ENCODE measurements at regions not wholly inside any gene's neighbourhood (a gene's known extent, or its start where the extent isn't known, plus 50 kb on each side); places are given as distances from the start of the nearest gene placed in this dataset.

DNA sequence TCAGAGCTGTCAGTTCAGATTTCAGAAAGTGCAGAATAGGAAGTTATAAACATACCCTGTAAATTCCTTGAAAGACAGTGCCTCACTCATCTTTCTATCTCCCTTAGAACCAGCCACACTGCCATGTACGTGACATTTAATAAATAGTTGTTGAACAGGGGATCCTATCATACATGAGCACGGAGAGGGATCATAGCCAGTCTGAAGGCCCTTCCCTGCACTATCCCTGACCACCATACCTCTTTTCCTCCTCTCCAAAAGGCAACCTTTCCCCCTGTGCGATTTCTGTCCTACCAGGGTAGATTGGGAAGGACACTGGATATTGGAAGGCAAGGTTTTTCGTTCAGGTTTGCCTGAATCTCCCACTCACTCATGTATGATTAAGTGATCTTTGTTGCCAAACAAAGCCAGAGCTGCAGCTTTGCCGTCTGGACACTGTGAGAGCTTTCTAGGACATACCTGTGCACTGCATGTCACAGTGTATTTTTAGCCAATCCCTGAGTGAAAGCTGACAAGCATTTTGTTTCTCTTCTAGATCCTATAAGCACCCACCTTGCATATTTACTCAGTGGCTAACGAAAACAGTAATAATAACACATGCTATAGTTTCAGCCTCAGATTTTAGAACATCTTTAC is 986.5 kb upstream of the WWC1 start:
- no peak for DNase-seq (ENCODE audit: low read depth in 4 of 4, low spot score in 1 of 4)

DNA sequence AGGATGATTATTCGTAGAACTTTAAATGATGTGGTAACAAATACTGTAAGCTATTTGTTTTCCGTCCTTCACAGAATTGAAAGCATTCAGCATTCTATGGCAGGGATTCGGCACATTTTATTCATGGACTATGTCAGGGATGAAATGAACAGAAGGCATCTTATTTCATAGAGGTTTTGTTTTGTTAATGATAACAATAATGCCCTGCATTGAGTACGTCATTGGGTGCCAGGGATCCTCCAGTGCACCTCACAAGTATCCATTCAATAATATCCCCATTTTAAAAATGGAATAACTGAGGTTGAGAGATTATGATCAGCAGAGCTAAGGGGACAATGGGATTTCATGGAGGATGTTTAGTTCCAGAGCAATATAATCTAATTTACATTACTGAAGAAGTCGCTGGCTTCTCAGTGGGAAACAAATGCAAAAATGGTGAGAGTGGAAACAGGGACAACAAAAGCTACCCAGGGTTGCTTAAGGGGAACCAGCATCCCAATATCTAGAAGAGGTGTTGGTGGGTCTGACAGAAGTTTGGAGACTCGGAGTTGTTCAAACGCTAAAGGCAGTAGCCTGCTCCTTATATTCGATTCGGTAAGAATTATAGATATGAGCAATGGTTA is 985.7 kb upstream of the WWC1 start:
- DNase-seq (ENCODE audit: low read depth in 4 of 4, low spot score in 1 of 4) = no peak

DNA sequence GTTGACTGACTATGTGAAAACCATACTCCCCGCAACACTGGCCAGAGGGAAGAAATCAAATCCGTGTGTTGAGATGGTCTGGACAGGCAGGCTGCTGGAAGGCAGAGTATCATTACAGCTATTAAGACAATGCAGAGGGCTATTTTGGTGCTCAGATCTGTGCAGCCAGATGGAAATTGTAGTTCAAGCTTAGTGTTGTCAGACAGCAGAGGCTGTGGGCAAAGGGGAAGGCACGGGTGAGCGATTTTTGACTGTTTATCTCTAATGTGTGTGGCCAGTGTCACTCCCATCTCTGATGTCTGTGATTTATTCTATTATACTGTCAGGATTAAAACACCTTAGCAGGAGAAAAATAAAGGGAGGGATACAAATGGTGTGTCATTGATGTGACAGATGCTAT is 984.4 kb upstream of the WWC1 start:
- no peak for DNase-seq (ENCODE audit: low read depth in 4 of 4, low spot score in 1 of 4)

DNA sequence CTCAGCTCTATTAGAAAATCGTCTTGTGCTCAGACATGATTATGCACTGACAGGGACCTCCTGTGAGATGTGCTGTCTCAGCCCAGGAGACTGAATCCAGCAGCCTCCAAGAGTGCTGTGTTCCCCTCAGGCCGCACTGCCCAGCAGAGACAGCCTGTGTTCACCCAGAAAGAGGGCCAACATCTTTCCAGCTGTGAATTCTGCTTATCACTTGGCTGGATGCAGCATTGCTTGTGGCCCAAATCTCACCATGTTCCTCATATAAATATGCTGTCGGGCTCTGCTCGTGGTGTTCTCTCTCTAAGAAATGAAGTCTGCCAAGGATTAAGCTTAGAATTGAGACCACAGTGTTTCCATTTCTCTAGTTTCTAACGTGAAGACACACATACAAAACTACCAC is 983.0 kb upstream of the WWC1 start:
- no peak for DNase-seq (ENCODE audit: low read depth in 4 of 4, low spot score in 1 of 4)

DNA sequence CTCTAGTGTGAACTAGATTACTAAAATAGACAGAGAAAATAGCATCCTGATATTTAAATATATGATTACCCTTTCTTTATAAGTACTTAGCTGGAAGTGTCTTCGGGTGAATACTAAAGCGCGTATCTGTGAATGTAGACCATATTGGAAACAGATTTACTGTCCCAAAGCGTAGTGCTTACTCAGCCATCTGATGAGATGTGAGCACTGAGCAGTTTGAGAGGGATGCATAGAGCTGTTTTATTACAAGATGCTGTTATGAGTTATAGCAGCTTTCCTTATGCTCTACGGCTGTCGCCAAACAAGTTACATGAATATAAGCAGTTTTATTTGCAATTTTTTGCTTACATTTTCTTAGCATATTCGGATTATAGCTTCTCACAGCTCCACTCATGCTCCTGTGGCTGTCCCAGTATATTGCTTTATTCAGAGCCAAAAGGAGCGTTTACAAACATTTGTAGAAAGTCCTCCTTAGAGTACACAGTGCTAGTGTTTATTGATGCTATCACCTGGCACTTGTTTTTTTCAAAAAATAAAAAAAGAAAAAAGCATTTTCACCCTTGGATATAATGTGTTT is 981.4 kb upstream of the WWC1 start:
- DNase-seq (ENCODE audit: low read depth in 4 of 4, low spot score in 1 of 4) = no peak

DNA sequence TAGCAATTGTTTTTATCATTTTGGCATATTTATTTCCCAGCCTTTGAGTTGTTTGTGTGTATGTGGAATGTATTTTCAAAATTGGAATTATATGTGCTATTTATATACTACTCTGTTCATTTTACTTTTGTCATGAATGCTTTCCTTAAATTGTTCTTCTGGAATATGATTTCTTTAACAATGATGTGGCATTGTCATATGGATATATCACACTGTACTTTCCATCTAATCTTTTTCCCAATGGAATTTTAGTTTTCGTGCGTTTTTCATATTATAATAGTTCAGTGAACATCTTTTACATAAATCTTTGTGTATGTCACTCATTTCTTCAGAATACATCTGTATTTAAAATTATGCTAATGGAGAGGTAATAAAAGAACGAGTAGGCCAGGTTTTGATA is 980.1 kb upstream of the WWC1 start:
- no peak for DNase-seq (ENCODE audit: low read depth in 4 of 4, low spot score in 1 of 4)

DNA sequence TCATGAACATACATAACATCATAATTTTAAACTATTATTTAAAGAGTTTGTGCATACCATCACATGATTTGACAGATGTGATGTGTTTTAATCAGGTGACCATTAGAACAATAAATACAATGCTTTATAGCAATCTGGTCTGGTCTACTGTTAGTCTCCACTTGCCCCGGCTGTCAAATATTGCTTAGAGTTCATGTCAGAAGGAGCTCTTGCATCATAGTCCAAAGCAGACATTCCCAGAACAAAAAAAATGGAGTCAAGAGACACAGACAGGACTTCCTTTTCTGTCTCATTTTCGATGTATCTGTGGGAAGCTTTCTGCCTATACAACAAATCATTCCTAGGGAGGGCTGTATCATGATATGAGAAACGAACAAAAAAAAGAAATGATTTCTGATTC is 979.2 kb upstream of the WWC1 start:
- DNase-seq (ENCODE audit: low read depth in 4 of 4, low spot score in 1 of 4) = no peak

DNA sequence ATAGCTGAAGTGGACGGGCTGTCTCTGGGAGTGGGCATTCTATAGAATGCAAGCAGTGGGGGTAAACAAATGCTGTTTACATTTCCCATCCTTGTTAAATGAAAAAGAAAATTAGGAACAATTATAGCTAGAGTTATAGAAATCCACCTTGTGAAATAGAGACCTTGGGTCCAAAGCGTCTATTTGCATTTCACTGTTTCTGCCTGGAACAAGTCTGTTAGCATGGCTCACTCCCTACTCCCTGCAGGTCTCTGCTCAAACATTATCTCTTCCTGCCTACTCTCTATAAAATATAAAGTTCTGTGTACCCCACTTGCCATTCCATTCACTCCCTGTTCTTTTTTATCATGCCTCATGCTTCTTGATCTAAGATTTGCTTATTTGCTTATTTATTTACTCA is 975.7 kb upstream of the WWC1 start:
- no peak for DNase-seq (ENCODE audit: low read depth in 4 of 4, low spot score in 1 of 4)

DNA sequence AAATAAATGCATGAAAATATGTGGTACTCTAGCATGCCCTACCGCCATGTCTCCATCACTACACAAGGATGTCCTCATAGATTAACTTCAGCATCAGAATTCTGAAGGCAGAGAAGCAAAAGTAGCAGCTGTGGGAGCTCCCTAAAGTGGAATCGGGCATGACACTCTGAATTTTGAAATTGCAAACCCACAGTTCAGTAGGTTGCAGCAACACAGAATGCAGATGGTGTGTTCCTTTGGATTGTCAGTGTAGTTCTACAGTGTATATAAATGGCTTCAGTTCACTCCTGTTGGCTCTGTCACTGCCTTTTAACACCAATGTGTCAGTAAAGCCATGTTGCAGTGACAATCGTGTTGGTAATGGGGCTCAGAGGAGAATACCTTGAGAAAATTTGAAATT is 973.6 kb upstream of the WWC1 start:
- no peak for DNase-seq (ENCODE audit: low read depth in 4 of 4, low spot score in 1 of 4)

DNA sequence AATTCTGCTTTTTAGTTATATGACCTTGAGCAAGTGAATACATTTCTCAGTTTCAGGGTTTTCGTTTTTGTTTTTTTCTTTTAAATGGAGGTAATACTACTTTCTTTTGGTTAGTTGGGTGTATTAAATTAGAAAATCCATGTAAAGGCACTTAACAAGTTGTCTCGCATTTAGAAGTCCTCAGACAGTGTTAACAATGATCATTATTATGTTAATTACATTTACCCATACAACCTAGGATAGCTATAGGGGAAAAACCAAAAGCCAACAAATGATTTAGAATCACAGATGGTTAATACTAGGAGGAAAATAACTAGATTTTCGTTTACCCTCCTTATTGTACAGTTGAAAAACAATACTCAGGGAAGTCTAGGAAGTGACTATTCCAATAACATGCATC is 972.2 kb upstream of the WWC1 start:
- no peak for DNase-seq (ENCODE audit: low read depth in 4 of 4, low spot score in 1 of 4)

DNA sequence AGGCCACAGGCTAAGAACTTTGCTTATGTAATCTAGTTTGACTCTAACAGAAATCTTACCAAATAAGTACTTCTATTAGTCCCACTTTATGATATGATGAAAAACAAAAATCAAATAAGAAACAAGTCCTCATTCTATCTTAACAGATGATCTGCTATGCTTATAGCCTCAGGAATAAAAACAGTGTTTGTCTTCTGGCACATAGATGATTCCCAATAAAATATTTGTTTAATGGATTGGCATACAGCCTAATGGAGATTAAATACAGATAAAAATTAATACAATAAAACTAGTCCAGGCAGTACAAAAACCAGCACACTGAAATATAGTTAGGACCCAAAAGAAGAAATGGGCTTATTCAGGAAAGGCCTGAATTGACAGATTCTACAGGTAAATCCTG is 971.4 kb upstream of the WWC1 start:
- DNase-seq (ENCODE audit: low read depth in 4 of 4, low spot score in 1 of 4) = no peak

DNA sequence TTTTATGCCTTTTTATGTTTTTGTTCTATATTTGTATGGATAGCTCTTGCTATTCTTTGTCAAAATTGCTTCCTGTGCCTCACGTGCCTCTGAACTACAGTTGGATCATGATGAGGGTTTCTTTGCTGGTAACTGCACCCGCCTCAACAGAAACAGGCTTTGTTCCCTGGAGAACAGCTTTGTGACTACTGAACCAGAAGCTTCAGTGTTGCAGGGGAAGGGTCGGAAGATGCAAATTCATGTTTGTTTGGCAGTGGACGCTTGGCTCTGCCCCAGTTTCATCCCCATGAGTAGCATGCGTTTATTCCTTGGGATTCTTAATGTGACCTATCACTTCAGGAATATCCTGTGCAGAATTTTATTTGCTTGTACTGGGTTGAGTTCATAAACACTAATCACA is 959.1 kb upstream of the WWC1 start:
- no peak for DNase-seq (ENCODE audit: low read depth in 4 of 4, low spot score in 1 of 4)

DNA sequence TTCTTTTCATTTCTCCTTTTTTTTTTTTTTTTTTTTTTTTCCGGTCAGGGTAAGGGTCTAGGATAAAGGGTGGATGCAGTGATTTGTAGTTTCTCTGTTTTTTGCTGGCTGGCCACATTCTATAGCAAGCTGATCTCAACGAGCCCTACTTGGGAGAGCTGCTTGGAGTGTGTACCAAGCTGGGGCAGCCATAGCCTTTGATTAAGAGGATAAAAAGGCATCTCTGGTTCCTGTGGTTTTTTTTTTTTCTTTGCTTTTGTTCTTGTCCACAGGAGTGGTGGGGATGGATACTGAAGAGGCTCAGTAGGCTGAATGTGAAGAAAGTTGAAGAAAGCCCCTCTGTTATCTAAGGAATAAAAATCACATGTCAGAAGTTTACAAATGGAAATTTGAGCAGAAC is 955.3 kb upstream of the WWC1 start:
- DNase-seq (ENCODE audit: low read depth in 4 of 4, low spot score in 1 of 4) = no peak

DNA sequence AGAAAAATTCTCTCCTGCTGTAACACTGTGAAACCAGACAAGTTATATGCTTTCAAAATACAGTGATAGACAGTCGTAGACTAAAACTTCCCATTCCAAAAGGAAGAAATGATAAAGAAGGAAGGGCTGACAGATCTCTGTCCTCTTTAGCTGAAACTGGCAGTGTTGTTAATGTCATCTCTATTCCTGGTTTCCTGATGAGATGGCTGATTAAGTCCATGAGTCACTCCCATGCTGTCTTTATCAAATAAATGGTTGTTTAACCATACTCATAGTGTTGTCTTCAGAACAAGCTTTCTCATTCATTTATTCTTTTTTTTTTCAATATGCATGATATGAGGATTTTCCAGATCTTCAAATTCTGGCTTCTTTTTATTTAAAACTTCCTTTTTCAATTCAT is 952.2 kb upstream of the WWC1 start:
- no peak for DNase-seq (ENCODE audit: low read depth in 4 of 4, low spot score in 1 of 4)

DNA sequence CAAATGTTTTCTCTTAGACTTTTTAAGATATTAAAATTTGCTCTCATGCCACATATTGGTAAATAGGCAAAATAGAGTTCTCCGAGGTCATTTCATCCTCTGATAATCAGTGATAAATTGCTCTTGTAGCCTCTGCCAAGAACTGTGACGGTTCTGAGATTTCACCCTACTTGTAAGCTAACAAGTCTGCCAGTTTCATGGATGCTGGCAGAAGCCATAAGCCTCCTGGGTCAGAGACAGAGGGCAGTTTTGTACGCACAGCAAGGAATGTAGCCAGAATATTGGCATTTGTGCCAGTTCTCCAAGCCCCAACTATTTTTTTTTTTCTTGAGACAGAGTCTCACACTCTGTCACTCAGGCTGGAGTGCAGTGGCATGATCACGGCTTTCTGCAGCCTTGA is 945.0 kb upstream of the WWC1 start:
- no peak for DNase-seq (ENCODE audit: low read depth in 4 of 4, low spot score in 1 of 4)

DNA sequence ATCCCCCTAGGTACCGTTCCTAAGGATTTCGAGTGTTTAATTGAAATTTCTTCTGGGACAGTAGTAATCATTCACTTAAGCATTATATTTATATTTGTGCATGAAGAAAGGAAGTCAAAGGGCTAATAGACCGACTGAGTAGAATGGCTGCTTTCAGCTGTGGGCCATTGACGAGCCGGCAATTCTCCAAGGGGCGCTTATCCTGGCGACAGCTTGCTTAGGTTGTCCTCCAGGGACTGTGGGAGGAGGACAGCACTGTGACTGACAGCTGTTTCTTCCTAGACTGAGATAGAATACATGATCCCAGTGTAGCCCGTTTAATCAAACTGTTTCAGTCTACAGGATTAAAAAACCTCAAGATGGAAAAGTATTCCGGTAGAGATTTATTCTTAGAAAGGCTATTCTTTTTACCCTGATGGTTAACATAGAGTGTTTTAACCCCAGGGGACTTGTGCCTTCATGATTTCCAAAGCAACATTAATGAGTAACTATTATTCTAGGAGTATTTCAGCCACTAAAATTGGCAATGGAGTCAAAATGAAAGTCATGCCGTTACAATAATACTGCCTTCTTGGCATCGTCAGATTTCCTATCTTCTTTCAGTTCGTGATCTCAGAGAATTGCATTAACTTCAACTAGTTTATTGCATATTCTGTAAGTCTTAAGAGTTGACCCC is 943.1 kb upstream of the WWC1 start:
- DNase-seq (ENCODE audit: low read depth in 4 of 4, low spot score in 1 of 4) = no peak

DNA sequence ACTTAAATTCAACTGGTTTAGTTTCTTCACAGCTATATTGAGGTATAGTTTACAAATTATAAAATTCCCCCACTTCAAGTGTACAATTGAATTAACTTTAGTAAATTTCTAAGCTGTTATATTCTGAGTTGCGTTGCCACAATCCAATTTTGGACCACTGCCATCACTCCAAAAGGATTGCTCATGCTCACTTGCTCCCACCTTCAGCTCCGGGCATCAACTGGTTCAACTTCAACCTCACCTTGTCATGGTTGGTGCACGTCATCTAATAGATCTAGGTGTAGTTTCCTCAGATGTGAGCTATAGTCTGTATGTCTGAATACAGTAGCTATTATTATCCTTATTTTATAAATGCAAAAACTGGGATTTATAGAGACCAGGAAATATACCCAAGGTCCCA is 942.5 kb upstream of the WWC1 start:
- no peak for DNase-seq (ENCODE audit: low read depth in 4 of 4, low spot score in 1 of 4)

DNA sequence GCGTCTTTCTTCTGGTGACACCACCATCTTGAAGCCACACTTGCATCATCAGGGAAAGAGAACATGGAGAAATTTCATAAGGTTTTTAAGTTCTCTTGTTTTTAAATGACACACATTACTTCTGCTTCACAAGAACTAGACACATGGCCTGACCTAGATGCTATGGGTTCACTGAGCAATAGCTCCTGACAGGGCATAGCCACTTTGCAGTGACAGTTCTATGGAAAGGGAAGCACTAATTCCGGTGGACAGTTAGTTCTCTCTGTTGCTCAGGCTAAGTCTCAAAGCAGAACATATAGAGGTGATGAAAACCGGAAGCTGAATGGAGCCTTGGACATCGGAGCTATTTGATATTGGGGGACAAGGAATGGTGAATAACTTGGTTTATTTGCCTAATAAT is 940.1 kb upstream of the WWC1 start:
- no peak for DNase-seq (ENCODE audit: low read depth in 4 of 4, low spot score in 1 of 4)

DNA sequence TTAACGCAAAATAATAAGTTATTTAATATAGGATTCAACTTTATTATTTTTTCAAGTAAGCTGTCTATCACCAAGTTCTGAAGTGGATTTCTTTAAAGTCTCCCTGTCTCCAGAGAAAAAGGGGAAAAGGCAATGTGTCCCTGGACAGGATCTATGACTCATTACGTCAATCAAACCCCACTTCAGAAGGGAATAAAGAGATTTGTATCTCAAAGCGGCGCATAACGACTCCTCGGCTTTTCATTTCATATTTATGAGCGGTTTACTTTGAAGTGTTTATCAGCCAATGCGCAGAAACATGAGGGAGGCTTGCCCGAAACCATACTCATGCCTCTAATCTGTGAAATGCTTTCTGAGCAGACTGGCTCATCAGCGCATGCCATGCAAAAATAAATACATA is 938.6 kb upstream of the WWC1 start:
- no peak for DNase-seq (ENCODE audit: low read depth in 4 of 4, low spot score in 1 of 4)

DNA sequence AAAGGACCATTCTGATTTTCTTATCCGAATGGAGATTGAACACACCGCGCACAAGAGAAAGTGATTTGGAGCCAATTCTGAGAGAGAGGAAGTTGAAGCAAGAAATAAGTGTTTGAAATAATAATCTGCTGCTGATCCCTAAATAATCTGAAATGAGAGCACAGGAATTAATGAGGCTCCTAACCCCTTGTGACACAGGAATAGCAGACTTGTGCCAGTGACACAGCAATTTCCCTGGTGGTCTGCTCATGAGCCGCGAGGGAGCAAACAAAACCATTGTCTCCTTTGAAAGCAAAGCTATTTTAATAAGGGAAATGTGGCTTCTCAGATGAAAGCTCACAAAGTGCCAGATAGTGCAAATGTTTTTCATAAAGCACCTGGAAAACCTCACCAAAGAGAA is 936.1 kb upstream of the WWC1 start:
- no peak for DNase-seq (ENCODE audit: low read depth in 4 of 4, low spot score in 1 of 4)

DNA sequence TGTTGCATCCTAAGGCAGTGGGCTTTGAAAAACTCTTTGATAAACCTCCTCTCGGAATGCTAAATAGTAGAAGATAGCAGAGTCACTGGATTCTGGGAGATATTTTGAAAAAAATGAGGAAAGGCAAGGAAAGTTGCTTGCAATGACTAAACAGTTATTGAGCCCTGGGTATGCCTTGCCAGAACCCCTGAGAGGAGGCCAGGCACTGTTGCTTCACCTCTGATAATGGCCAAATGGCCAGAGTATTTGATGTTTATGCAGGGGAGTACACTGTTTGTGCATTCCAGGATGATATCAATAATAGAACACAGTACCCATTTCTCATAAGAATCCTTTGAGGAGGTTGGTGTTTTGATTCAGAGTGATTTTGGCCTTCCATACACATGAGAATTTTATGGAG is 935.1 kb upstream of the WWC1 start:
- no peak for DNase-seq (ENCODE audit: low read depth in 4 of 4, low spot score in 1 of 4)

DNA sequence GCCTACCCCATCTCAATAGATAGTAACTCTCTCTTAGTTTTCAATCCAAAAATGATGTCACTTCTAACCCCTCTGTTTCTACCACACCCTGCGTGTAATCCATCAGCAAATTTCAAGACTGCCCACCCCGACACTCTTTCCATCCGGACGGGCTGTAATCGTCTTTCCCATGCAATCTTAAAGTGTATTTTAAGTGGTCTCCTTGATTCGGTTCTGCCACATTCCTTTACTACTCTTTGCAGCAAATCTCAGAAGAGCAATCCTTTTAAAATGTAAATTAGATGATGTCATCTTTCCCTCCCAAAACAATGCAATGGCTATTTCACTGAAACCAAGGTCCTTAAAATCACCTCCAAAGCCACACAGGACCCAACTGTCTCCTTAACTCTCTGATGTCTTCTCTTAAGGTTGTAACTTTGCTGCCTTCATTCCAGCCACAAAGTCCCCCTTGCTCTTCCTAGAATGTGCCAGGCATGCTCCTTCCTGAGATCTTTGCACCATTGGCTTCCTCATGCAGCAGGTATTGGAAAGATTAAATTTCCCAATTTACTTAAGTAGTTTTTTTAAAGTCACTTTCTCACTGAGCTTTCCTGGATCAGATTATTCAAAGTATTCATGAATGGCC is 932.5 kb upstream of the WWC1 start:
- no peak for DNase-seq (ENCODE audit: low read depth in 4 of 4, low spot score in 1 of 4)
